Adipocyte (in vitro differentiated cells): ENCODE measurements at regions not wholly inside any gene's neighbourhood (a gene's known extent, or its start where the extent isn't known, plus 50 kb on each side); places are given as distances from the start of the nearest gene placed in this dataset.

ENCODE experiments used
- DNase-seq: peaks from one replicate; pipeline ENCODE4 v3.0.0-alpha.2; 2015; ENCODE audit warnings: low read depth
- H3K27me3 ChIP-seq: replicated peaks from 2 replicates; pipeline ENCODE4 v1.7.0; 2013; ENCODE audit warnings: mild to moderate bottlenecking, low read length, moderate library complexity; ENCODE audit not compliant: control insufficient read depth, insufficient read depth
- H3K36me3 ChIP-seq: 2 replicates; pipeline ENCODE4 v1.7.0; 2013; ENCODE audit warnings: low read length, mild to moderate bottlenecking, moderate library complexity; ENCODE audit not compliant: control insufficient read depth, insufficient read depth, severe bottlenecking
- H3K4me1 ChIP-seq: 2 replicates; pipeline ENCODE4 v1.7.0; 2013; ENCODE audit warnings: mild to moderate bottlenecking, low read length, moderate library complexity; ENCODE audit not compliant: control insufficient read depth, insufficient read depth
- H3K4me3 ChIP-seq: 2 replicates; pipeline ENCODE4 v1.7.0; 2013; ENCODE audit warnings: mild to moderate bottlenecking, low read length, moderate library complexity
- H3K9ac ChIP-seq: 2 replicates; pipeline ENCODE4 v1.7.0; 2013; ENCODE audit warnings: mild to moderate bottlenecking, low read length, moderate library complexity
- H3K9me3 ChIP-seq: 2 replicates; pipeline ENCODE4 v1.7.0; 2013; ENCODE audit warnings: mild to moderate bottlenecking, low read length, moderate library complexity; ENCODE audit not compliant: control insufficient read depth

- Histone ChIP-seq H3K36me3 (no peaks in the 10 kb centered on the region), H3K9ac (no peak overlapping the region), H3K27me3 (peaks cover 12% of the 10 kb centered on the region), H3K4me1 (no peaks in the 10 kb centered on the region), H3K9me3 (peaks cover 24% of the 10 kb centered on the region), H3K4me3 (no peak overlapping the region)
- no peak for DNase-seq
These were observed 99.9 kb upstream of the RFLNA start for GRCh38 chr12:124194893-124195566.

- Histone ChIP-seq H3K4me1 (no peaks in the 10 kb centered on the region), H3K4me3 (no peak overlapping the region), H3K9me3 (peaks cover 24% of the 10 kb centered on the region), H3K36me3 (no peaks in the 10 kb centered on the region), H3K9ac (no peak overlapping the region), H3K27me3 (peaks cover 11% of the 10 kb centered on the region)
- no peak for DNase-seq
These were observed 99.3 kb upstream of the RFLNA start for GRCh38 chr12:124195567-124195942.

GRCh38 chr12:124196236-124196635, 98.7 kb upstream of the RFLNA start:
- Histone ChIP-seq H3K4me1 (no peaks in the 10 kb centered on the region), H3K4me3 (no peak overlapping the region), H3K27me3 (peaks cover 6% of the 10 kb centered on the region), H3K9ac (no peak overlapping the region), H3K36me3 (no peaks in the 10 kb centered on the region), H3K9me3 (peaks cover 24% of the 10 kb centered on the region)
- DNase-seq = no peak

- no peaks in the 10 kb centered on the region for H3K4me1 ChIP-seq
- no peak overlapping the region for H3K4me3 ChIP-seq
- H3K27me3 ChIP-seq = peaks cover 4% of the 10 kb centered on the region
- no peak for DNase-seq
- peaks cover 29% of the 10 kb centered on the region for H3K9me3 ChIP-seq
- H3K9ac ChIP-seq = no peak overlapping the region
- H3K36me3 ChIP-seq = no peaks in the 10 kb centered on the region
These were observed 93.6 kb upstream of the RFLNA start for GRCh38 chr12:124201248-124201647.

- Histone ChIP-seq H3K9ac (no peak overlapping the region), H3K36me3 (no peaks in the 10 kb centered on the region), H3K4me1 (no peaks in the 10 kb centered on the region)
These were observed 91.7 kb upstream of the RFLNA start for GRCh38 chr12:124203176-124203575.

GRCh38 chr12:124205405-124205804, 89.5 kb upstream of the RFLNA start:
- peaks cover 16% of the 10 kb centered on the region for H3K27me3 ChIP-seq

More at GRCh38 chr12:124203176-124203575, 91.7 kb upstream of the RFLNA start:
- Histone ChIP-seq H3K4me3 (no peak overlapping the region), H3K27me3 (peaks cover 16% of the 10 kb centered on the region), H3K9me3 (peaks cover 23% of the 10 kb centered on the region)
- no peak for DNase-seq

GRCh38 chr12:124207049-124207448, 87.8 kb upstream of the RFLNA start:
- no peak overlapping the region for H3K4me3 ChIP-seq
- no peaks in the 10 kb centered on the region for H3K36me3 ChIP-seq
- H3K9ac ChIP-seq = no peak overlapping the region
- DNase-seq = no peak
- no peaks in the 10 kb centered on the region for H3K4me1 ChIP-seq
- peaks cover 19% of the 10 kb centered on the region for H3K27me3 ChIP-seq
- peaks cover 28% of the 10 kb centered on the region for H3K9me3 ChIP-seq

More at GRCh38 chr12:124205405-124205804, 89.5 kb upstream of the RFLNA start:
- Histone ChIP-seq H3K4me1 (no peaks in the 10 kb centered on the region), H3K9ac (no peak overlapping the region), H3K9me3 (peaks cover 23% of the 10 kb centered on the region), H3K36me3 (no peaks in the 10 kb centered on the region), H3K4me3 (no peak overlapping the region)
- DNase-seq = no peak

GRCh38 chr12:124207617-124208016, 87.3 kb upstream of the RFLNA start:
- Histone ChIP-seq H3K4me3 (no peak overlapping the region), H3K27me3 (peaks cover 19% of the 10 kb centered on the region)

GRCh38 chr12:124208489-124208888, 86.4 kb upstream of the RFLNA start:
- no peak overlapping the region for H3K9ac ChIP-seq
- no peaks in the 10 kb centered on the region for H3K36me3 ChIP-seq
- no peak for DNase-seq
- H3K4me1 ChIP-seq = no peaks in the 10 kb centered on the region
- no peak overlapping the region for H3K4me3 ChIP-seq
- peaks cover 15% of the 10 kb centered on the region for H3K27me3 ChIP-seq
- H3K9me3 ChIP-seq = peaks cover 33% of the 10 kb centered on the region

More at GRCh38 chr12:124207617-124208016, 87.3 kb upstream of the RFLNA start:
- Histone ChIP-seq H3K36me3 (no peaks in the 10 kb centered on the region), H3K9ac (no peak overlapping the region), H3K9me3 (peaks cover 28% of the 10 kb centered on the region), H3K4me1 (no peaks in the 10 kb centered on the region)
- no peak for DNase-seq

- no peak overlapping the region for H3K9ac ChIP-seq
- H3K27me3 ChIP-seq = peaks cover 15% of the 10 kb centered on the region
- no peaks in the 10 kb centered on the region for H3K4me1 ChIP-seq
- no peak overlapping the region for H3K4me3 ChIP-seq
- peaks cover 38% of the 10 kb centered on the region for H3K9me3 ChIP-seq
- no peaks in the 10 kb centered on the region for H3K36me3 ChIP-seq
- DNase-seq = no peak
These were observed 83.8 kb upstream of the RFLNA start for GRCh38 chr12:124210991-124211577.

- Histone ChIP-seq H3K9ac (no peak overlapping the region), H3K4me3 (no peak overlapping the region), H3K27me3 (peaks cover 15% of the 10 kb centered on the region), H3K4me1 (no peaks in the 10 kb centered on the region), H3K9me3 (peaks cover 31% of the 10 kb centered on the region), H3K36me3 (no peaks in the 10 kb centered on the region)
- DNase-seq = no peak
These were observed 83.1 kb upstream of the RFLNA start for GRCh38 chr12:124211753-124212152.
